Inferior parietal cortex (tissue), 1 donor: ENCODE measurements at regions not wholly inside any gene's neighbourhood (a gene's known extent, or its start where the extent isn't known, plus 50 kb on each side); places are given as distances from the start of the nearest gene placed in this dataset.
"Not testable (repeated sequence)": the region's sequence is repeated elsewhere in the genome, so short reads cannot be mapped to it uniquely, and the experiment has no call there.

Experiments used
- DNase-seq: peaks from one replicate; pipeline ENCODE4 v3.0.0-alpha.2; 2016; ENCODE audit errors: extremely low spot score

DNA sequence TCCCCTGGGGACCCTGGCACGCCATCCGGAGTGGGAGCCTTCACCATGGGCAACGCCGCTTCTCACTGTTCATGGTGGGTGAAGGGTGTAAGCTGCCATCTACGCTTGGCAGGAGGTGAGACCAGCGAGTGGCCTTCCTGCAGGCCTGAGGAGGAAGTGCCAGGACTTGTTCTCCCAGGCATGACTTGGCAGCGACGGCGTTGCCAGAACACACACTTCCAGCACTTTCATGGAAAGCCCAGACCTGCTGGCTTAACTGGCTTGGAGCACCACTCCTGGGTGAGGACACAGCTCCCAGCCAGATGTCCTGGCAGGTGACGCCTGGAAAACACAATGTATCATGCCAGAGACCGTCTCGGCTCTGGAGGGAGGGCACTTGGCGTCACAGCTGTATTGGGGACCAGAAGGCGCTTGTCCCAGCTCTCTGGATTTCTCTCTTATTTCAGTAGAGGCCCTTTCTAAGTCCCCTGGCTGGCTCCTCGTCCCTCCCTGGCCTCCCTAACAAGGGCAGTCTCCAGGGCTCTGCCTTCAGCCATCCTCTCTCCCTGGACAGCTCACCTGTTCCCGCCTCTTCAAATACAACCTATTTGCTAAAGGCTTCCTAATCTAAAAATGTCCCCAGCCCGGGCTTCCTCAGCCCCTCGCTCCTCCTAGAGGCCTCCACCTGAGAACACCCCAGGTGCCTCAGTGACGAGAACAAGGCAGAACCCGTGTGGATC lies 188.3 kb downstream of the OLFM1 start:
- DNase-seq = no peak

GRCh38 chr9:135277219-135278201 lies 190.0 kb downstream of the OLFM1 start:
- peak; percentile 43 for DNase-seq

DNA sequence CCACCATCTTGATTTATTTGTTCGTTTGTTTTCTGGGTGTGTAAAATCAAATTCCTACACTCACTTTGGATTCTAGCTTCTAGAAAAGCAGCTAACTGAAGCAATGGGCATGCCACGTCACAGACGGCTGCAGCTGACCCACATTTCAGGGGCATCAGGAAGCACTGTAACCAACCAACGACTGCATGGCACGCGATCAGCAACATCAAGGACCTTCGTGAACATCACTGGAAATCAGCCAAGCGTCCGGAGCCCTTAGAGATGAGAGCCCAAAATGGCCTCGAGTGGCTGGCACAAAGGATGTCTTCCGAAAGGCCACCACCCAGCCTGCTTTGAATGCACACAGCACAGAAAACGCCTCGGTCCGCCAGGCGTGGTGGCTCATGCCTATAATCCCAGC lies 191.1 kb downstream of the OLFM1 start:
- DNase-seq = no peak

DNA sequence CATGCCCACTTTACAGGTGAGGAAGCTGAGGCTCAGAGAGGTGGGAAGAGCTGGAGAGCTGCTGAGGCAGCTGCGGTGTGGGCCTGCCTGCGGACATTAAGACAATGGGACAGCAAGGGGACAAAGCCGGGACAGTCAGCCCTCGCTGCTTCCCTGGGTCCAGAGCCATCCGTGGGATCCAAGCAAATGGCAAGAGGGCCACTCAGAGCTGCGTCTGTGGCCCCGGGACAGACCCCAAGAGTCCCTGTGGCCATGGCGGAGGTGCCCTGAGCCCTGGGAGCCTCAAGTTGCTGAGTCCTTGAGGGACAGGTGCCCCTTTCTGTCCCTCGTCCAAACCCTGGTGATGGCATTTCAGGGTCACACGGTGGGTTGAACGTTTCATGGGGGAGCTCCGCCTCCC lies 191.9 kb downstream of the OLFM1 start:
- DNase-seq = no peak

DNA sequence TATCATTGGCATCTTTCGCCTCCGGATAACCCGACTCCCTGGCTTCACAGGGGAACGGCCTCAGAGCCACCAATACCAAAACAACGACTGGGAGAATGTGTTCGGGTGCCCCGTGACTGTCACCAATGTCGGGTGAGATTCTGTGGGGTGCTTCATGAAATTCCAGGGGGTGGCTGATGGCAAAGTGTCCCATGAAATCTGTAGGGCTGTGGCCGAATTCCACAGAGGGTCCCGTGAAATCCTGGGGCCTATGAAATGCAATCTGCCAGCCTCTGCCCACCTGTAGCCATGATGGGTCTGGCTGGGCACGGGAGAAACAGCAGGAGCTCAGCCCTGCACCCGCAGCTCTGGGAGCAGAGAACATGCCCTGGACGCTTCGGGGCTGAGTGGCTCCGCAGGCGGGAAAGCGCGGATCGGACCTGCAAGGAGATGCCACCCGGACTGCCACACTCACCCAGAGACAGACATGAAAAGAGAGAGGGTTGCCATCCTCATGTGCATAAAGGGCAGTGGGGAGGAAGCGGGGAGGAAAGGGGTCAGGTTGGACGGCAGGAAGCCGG lies 192.4 kb downstream of the OLFM1 start:
- DNase-seq = no peak

GRCh38 chr9:135280666-135281065 lies 193.2 kb downstream of the OLFM1 start:
- no peak for DNase-seq

GRCh38 chr9:135281151-135281550 lies 193.7 kb downstream of the OLFM1 start:
- no peak for DNase-seq

GRCh38 chr9:135281791-135282737 lies 194.6 kb downstream of the OLFM1 start:
- DNase-seq = peak; percentile 68

DNA sequence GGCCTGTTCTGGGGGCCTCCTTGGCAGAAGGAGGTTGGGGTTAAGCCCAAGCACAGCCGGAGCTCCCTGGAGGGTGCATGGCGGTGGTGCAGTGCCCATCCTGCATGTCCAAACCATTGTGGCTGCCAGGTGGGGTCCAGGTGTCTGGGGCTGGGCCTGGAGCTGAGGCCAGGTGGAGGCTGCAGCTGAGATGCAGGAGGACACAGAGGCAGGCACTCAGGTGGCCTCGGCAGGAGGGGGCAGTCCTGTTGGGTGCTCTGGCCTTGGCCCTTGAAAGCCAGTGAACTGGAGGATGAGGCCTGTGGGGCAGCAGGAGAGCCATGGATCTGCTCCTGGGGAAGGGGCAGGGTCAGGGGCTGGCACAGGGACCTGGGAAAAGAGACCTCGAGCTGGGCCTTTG lies 195.3 kb downstream of the OLFM1 start:
- DNase-seq = no peak

- DNase-seq = no peak
Measured at GRCh38 chr9:135283671-135284070, 195.9 kb upstream of the PPP1R26 start.

GRCh38 chr9:135284386-135285134 lies 195.0 kb upstream of the PPP1R26 start:
- DNase-seq = no peak

DNA sequence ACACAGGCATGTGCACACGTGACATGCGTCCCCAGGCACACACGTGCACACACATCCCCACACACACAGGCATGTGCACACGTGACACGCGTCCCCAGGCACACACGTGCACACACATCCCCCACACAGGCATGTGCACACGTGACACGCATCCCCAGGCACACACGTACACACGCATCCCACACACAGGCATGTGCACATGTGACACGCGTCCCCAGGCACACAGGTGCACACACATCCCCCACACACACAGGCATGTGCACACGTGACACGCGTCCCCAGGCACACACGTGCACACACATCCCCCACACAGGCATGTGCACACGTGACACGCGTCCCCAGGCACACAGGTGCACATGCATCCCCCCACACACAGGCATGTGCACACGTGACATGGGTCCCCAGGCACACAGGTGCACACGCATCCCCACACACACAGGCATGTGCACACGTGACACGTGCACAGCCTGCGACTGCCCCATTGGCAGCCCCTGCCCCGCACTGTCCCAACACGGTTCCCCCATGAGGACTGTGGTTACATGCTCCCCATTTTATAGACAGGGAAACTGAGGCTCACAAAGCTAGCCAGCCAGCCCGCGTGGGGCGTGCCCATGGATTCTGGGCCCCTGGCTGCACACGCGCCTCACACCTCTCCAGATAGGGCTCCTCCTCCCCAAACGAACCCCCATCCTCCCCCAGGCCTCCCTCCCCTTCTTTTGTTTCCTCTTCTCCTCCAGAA lies 193.2 kb upstream of the PPP1R26 start:
- DNase-seq = not testable (repeated sequence)

DNA sequence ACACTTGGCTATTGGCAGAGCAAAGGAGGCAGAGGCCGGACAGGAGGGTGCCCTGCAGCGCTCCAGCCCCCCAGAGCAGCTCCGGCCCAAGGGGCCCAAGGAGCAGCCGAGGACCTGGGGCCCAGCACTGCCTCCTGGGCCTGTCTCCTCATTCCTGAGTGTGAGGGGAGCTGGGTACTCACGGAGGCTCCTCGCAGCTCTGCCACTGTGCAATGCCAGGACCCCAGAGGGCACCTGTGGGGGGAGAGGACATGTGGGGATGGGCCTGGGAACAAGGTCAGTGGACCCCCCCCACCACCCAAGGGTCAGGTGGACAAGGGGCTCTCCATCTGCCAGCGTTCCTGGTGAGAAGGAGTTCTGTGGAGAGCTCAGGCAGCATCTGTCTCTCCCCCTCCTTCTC lies 192.6 kb upstream of the PPP1R26 start:
- no peak for DNase-seq

DNA sequence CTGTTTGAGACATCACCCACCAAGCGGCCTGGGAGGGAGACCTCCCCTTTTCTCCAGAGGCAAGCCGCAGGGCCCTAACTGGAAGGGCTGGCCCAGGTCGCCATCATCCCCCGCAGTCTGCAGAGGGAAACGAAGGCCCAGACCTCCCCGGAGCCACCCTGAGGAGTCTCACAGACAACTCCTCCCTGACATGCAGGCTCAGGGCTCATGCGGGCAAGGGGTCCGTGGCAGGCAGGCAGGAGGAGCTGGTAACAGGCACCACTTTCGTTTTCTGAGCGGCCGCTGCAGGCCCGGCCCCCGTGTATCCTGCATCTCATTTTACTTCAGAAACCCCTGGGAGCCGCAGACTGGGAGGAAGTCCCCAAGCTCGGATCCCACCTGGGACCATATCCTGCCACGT lies 192.0 kb upstream of the PPP1R26 start:
- no peak for DNase-seq

GRCh38 chr9:135288054-135288453 lies 191.5 kb upstream of the PPP1R26 start:
- DNase-seq = no peak

GRCh38 chr9:135289081-135289491 lies 190.5 kb upstream of the PPP1R26 start:
- DNase-seq = no peak

DNA sequence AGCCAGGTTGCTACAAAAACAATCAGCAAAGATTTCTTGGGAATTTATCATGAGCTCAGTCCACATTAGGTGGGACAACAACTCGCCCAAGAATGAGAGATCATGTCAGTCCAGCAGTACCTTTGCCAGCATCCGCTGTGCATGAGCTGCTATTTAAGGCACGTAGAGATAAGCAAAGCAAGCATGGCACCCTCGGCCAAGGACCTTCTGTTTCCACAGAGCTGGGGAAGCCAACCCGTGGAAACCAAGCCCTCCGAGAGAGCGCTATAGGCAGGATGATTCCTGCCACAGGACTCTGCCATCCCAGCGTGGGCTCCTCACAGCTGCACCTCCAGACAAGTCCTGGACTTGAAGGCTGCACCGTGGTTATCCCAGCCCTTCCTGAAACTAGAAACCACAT lies 189.5 kb upstream of the PPP1R26 start:
- DNase-seq = no peak

- DNase-seq = no peak
Measured at GRCh38 chr9:135290566-135290965, 189.0 kb upstream of the PPP1R26 start.

DNA sequence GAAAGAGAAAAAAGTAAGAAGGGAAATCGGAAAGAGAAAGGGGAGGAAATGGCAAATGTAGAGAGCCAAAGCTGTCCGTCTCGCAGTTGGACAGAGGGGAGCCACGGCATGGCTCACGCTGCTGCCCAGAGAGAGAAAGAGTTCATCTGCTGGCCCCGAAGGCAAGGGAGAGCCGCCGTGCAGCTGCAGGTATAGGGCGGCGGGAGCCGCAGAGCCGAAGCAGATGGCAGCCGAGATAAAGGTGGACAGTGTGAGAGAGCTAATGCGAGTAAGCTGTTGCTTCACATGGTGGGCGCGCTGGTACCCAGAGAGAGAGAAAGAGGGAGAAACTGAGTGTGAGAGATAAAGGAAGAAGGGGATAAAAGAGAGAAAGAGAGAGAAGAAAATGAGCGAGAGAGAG lies 188.4 kb upstream of the PPP1R26 start:
- no peak for DNase-seq

GRCh38 chr9:135294836-135295235 lies 184.7 kb upstream of the PPP1R26 start:
- no peak for DNase-seq
